ENCODE measurements at regions not wholly inside any gene's neighbourhood (a gene's known extent, or its start where the extent isn't known, plus 50 kb on each side); places are given as distances from the start of the nearest gene placed in this dataset.
A peak's percentile ranks its signal among the peaks of the same experiment; 100 is the strongest.
"Not testable (repeated sequence)": the region's sequence is repeated elsewhere in the genome, so short reads cannot be mapped to it uniquely, and the experiment has no call there.

- FAIRE-seq: no peak
- no peak for DNase-seq (ENCODE audit: extremely low spot score, insufficient read length, low read depth)
These were observed 433.3 kb upstream of the SPHKAP start for GRCh38 chr2:228614741-228615140.

GRCh38 chr2:228613133-228613850 is 431.8 kb upstream of the SPHKAP start:
- no peak for FAIRE-seq
- no peak for DNase-seq (ENCODE audit: extremely low spot score, insufficient read length, low read depth)

- DNase-seq (ENCODE audit: extremely low spot score, insufficient read length, low read depth) (no peak), FAIRE-seq (no peak)
These were observed 429.7 kb upstream of the SPHKAP start for GRCh38 chr2:228611171-228611570.

- DNase-seq (ENCODE audit: extremely low spot score, insufficient read length, low read depth): no peak
- no peak for FAIRE-seq
These were observed 420.8 kb upstream of the SPHKAP start for GRCh38 chr2:228602288-228602687.

GRCh38 chr2:228600265-228600664 is 418.8 kb upstream of the SPHKAP start:
- FAIRE-seq (no peak), DNase-seq (ENCODE audit: extremely low spot score, insufficient read length, low read depth) (no peak)

GRCh38 chr2:228599781-228600180 is 418.3 kb upstream of the SPHKAP start:
- DNase-seq (ENCODE audit: extremely low spot score, insufficient read length, low read depth): no peak

GRCh38 chr2:228599297-228599696 is 417.8 kb upstream of the SPHKAP start:
- no peak for DNase-seq (ENCODE audit: extremely low spot score, insufficient read length, low read depth)
- FAIRE-seq: no peak

More at GRCh38 chr2:228599781-228600180, 418.3 kb upstream of the SPHKAP start:
- no peak for FAIRE-seq

- DNase-seq (ENCODE audit: extremely low spot score, insufficient read length, low read depth): no peak
- no peak for FAIRE-seq
These were observed 415.5 kb upstream of the SPHKAP start for GRCh38 chr2:228597032-228597431.

GRCh38 chr2:228594012-228594411 is 412.5 kb upstream of the SPHKAP start:
- no peak for DNase-seq (ENCODE audit: extremely low spot score, insufficient read length, low read depth)
- no peak for FAIRE-seq

- FAIRE-seq: no peak
These were observed 411.4 kb upstream of the SPHKAP start for GRCh38 chr2:228592925-228593324.

GRCh38 chr2:228590681-228591080 is 409.2 kb upstream of the SPHKAP start:
- no peak for DNase-seq (ENCODE audit: extremely low spot score, insufficient read length, low read depth)

More at GRCh38 chr2:228592925-228593324, 411.4 kb upstream of the SPHKAP start:
- no peak for DNase-seq (ENCODE audit: extremely low spot score, insufficient read length, low read depth)

GRCh38 chr2:228589115-228589514 is 407.6 kb upstream of the SPHKAP start:
- DNase-seq (ENCODE audit: extremely low spot score, insufficient read length, low read depth): no peak
- no peak for FAIRE-seq

More at GRCh38 chr2:228590681-228591080, 409.2 kb upstream of the SPHKAP start:
- peak; percentile 52 for FAIRE-seq

GRCh38 chr2:228581731-228582130 is 400.2 kb upstream of the SPHKAP start:
- no peak for DNase-seq (ENCODE audit: extremely low spot score, insufficient read length, low read depth)
- no peak for FAIRE-seq

- FAIRE-seq: no peak
- no peak for DNase-seq (ENCODE audit: extremely low spot score, insufficient read length, low read depth)
These were observed 394.4 kb upstream of the SPHKAP start for GRCh38 chr2:228575897-228576296.

GRCh38 chr2:228568275-228568674 is 386.8 kb upstream of the SPHKAP start:
- DNase-seq (ENCODE audit: extremely low spot score, insufficient read length, low read depth): not testable (repeated sequence)

GRCh38 chr2:228561816-228562215 is 380.3 kb upstream of the SPHKAP start:
- FAIRE-seq (no peak), DNase-seq (ENCODE audit: extremely low spot score, insufficient read length, low read depth) (no peak)

More at GRCh38 chr2:228568275-228568674, 386.8 kb upstream of the SPHKAP start:
- not testable (repeated sequence) for FAIRE-seq

- no peak for FAIRE-seq
- DNase-seq (ENCODE audit: extremely low spot score, insufficient read length, low read depth): no peak
These were observed 378.4 kb upstream of the SPHKAP start for GRCh38 chr2:228559774-228560415.

GRCh38 chr2:228556717-228557116 is 375.2 kb upstream of the SPHKAP start:
- FAIRE-seq (no peak), DNase-seq (ENCODE audit: extremely low spot score, insufficient read length, low read depth) (no peak)

GRCh38 chr2:228549441-228550007 is 368.0 kb upstream of the SPHKAP start:
- DNase-seq (ENCODE audit: extremely low spot score, insufficient read length, low read depth) (no peak), FAIRE-seq (no peak)

GRCh38 chr2:228548230-228548629 is 366.7 kb upstream of the SPHKAP start:
- no peak for FAIRE-seq

GRCh38 chr2:228545748-228546145 is 364.3 kb upstream of the SPHKAP start:
- FAIRE-seq (no peak), DNase-seq (ENCODE audit: extremely low spot score, insufficient read length, low read depth) (no peak)

More at GRCh38 chr2:228548230-228548629, 366.7 kb upstream of the SPHKAP start:
- no peak for DNase-seq (ENCODE audit: extremely low spot score, insufficient read length, low read depth)

Data from GM18507 (cell line).